Jurkat, Clone E6-1 (cell line): ENCODE measurements at regions not wholly inside any gene's neighbourhood (a gene's known extent, or its start where the extent isn't known, plus 50 kb on each side); places are given as distances from the start of the nearest gene placed in this dataset.
"Not testable (repeated sequence)": the region's sequence is repeated elsewhere in the genome, so short reads cannot be mapped to it uniquely, and the experiment has no call there.

ENCODE experiments used
- DNase-seq: peaks from one replicate; pipeline ENCODE4 v3.0.0-alpha.2; 2011; ENCODE audit warnings: low read depth, low spot score
- H3K4me3 ChIP-seq: 2 replicates; pipeline ENCODE4 v1.5.1; 2011; ENCODE audit warnings: mild to moderate bottlenecking, low read length, control low read depth, moderate library complexity

GRCh38 chr5:157972579-157972978 is 113.6 kb upstream of the CLINT1 start:
- H3K4me3 ChIP-seq, result no peak overlapping the region
- no peak for DNase-seq

DNA sequence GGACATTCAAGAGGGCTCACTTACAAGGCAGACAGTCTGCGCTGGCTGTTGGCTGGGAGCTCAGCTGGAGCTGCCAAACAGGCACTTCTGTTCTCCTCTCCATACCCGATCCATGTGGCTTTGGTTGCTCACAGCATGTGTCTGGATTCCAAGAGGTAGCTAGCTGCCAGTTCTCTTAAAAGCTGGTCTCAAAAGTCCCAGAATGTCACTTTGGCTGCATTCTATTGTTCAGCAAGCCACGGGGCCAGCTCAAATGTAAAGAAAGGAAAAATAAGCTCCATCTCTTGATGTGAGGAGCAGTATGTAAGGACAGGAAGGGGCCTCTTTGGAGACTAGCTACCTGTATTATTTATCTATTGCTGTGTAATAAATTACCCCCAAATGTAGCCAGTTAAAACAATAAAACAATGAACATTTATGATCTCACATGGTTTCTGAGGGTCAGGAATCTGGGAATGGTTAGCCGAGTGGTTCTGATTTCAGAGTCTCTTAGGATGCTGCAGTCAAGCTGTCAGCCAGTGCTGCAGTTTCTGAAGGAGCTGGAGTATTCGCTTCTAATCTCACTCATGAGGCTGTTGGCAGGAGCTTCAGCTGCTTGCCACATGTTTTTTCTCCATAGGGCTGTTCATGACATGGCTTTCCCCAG is 112.7 kb upstream of the CLINT1 start:
- H3K4me3 ChIP-seq, result no peak overlapping the region
- no peak for DNase-seq

DNA sequence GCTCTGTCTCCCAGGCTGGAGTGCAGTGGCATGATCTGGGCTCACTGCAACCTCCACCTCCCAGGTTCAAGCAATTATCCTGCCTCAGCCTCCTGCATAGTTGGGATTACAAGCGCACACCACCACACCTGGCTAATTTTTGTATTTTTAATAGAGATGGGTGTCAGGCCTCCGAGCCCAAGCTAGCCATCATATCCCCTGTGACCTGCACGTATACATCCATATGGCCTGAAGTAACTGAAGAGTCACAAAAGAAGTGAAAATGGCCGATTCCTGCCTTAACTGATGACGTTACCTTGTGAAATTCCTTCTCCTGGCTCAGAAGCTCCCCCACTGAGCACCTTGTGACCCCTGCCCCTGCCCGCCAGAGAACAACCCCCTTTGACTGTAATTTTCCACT is 109.6 kb upstream of the CLINT1 start:
- not testable (repeated sequence) for DNase-seq, H3K4me3 ChIP-seq

DNA sequence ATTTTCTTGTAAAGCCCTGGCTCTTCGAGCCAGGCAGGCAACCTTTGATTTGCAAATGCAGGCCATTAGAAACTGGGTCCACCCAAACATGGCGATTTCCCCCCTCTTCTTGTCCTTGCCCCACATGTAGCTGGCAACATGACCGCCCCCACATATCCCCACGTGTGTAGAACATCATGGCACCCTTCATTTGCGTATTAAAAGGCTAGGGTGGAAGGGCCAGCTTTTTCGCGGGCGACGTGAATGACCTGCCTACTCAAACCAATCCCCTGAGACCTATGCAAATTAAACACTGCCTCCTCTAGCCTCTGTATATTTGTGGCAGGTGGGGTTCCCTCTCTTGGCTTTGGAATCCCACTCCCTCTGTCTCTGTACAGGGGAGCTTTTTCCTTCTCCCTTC is 107.0 kb upstream of the CLINT1 start:
- no peak for DNase-seq
- no peak overlapping the region for H3K4me3 ChIP-seq

DNA sequence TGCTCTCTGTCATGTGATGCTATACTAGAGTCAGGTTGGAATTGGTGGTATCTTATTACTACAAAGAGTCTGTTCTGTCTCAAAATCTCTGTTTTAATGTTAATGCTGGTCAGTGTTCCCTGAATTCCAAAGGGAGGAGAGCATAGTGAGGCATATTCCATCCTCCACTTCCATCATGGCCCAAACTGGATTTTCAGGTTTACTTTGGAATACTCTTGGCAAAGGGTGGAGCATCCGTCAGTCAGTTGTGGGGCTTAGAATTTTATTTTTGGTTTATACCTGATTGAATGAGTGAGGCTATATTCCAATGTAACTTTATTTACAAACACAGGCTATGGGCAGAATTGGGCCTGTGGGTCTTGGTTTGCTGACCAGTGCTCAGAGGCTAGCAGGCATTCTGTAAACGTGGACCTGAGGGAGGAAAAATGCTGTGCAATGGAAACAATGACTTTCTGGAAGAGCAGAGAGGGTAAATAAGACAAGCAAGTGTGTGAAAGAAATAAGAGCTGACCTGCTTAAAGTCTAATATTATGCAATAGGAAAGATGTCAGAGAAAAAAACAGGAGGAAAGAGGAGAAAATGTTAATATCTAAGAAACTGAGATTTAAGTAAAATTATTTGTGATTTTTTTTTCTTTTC is 106.2 kb upstream of the CLINT1 start:
- H3K4me3 ChIP-seq, result no peak overlapping the region
- DNase-seq, result no peak

DNA sequence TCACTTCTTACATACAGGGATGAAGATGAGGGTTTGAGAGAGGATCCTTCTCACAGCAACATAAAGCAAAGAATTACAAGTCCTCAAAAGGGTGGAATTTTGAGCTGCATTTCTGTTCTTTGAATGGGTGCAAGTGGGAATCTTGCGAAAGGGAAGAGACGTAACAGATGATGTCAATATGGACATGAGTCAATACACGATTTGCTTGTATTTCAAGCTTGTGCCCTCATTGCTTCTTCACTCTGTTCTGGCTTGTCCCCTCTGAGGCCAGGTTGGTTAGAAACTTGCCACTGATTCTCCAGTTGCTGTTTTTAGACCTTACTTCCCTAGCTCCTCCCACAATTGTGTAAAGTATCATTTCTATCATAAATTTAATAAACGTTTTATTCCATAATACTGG is 104.8 kb upstream of the CLINT1 start:
- H3K4me3 ChIP-seq, result no peak overlapping the region
- no peak for DNase-seq

DNA sequence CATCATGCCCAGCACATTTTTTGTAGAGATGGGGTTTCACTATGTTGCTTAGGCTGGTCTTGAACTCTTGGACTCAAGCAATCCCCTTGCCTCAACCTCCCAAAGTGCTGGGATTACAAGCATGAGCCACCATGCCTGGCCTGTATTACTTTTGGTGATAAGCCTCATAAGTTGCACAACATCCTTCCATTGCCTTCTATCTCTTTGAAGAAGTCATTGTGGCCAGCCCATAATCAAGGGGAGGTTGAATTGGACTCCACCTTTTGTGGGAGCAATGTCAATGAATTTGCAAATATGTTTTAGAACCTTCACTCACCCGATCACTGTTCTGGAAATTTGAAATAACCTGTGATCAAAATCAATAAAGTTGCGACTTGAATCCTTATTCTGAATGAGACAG is 104.3 kb upstream of the CLINT1 start:
- no peak for DNase-seq
- H3K4me3 ChIP-seq, result no peak overlapping the region

GRCh38 chr5:157962686-157963085 is 103.7 kb upstream of the CLINT1 start:
- H3K4me3 ChIP-seq, DNase-seq: not testable (repeated sequence)

- DNase-seq, result no peak
- no peak overlapping the region for H3K4me3 ChIP-seq
Measured at GRCh38 chr5:157961896-157962590, 103.1 kb upstream of the CLINT1 start.

DNA sequence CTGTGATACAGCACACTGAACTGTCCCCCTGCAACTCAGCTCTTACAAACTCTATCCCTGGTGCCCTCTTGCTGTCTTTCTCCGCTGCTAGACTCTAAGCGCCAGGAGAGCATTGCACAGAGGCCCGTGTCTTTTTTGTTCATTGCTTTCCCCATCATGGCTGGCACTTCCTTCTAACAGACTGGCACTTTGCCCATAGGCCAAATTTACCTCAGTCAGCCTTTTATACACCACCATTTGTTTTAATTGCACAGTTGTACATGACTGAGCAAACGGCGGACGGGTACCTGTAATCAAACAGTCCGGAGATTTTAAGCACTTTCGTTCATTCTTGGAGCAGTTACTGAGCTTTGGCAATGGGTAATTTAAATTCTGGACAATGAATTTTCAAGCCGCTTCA is 102.2 kb upstream of the CLINT1 start:
- no peak overlapping the region for H3K4me3 ChIP-seq
- DNase-seq, result no peak

GRCh38 chr5:157959370-157959769 is 100.4 kb upstream of the CLINT1 start:
- DNase-seq, result no peak
- no peak overlapping the region for H3K4me3 ChIP-seq

GRCh38 chr5:157956271-157956885 is 97.4 kb upstream of the CLINT1 start:
- no peak overlapping the region for H3K4me3 ChIP-seq
- no peak for DNase-seq

DNA sequence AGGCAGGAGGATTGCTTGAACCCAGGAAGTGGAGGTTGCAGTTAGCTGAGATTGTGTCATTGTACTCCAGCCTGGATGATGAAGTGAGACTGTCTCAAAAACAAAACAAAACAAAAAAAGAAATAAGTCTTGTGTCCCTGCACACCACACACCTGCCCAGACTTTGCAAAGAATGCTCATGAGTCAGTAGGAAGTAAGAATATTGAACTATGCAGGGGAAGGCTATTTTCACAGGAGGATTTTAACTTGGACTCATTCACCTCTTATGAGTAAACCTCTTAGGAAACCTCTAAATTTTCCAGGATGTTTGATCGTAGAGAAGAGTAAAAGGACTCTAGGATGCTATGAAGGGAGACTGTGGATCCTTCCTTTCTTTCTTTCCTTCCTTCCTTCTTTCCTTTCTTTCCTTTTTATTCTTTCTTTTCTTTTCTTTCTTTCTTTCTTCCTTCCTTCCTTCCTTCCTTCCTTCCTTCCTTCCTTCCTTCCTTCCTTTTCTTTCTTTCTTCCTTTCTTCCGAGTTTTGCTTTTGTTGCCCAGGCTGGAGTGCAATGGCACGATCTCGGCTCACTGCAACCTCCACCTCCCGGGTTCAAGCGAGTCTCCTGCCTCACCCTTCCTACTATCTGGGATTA is 96.7 kb upstream of the CLINT1 start:
- no peak overlapping the region for H3K4me3 ChIP-seq
- DNase-seq, result no peak

- DNase-seq, result no peak
- no peak overlapping the region for H3K4me3 ChIP-seq
Measured at GRCh38 chr5:157952374-157952685, 93.4 kb upstream of the CLINT1 start.

- H3K4me3 ChIP-seq, result no peak overlapping the region
- no peak for DNase-seq
Measured at GRCh38 chr5:157951673-157952373, 92.9 kb upstream of the CLINT1 start.

- no peak for DNase-seq
- no peak overlapping the region for H3K4me3 ChIP-seq
Measured at GRCh38 chr5:157949520-157949919, 90.6 kb upstream of the CLINT1 start.

DNA sequence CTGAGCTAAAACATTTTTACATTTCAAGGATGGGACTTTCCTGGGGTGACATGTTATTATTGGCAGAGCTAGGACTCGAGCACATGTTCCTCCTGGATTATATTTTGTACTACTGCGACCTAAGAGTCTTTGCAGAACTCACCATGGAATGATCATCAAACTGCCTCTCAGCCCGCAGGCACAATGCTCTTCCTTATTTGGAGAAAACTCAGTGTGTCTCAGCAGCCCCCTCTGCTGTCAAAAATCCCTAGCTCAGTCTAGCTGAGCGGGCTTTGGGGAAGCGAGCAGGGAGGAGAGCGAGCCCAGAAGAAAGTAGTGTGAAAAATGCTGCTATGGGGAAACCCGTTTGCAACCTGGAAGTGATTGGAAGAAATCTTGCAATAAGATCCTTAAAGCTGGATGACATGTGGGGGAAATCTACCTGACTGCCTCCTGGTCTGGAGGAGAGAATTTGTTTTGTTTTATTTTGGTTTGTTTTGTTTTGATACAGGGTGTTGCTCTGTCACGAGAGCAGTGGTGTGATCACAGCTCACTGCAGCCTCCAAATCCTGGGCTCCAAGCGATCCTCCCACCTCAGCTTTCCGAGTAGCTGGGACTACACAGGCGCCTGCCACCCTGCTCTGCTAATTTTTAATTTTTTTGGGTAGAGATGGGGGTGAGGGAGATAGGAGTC is 89.9 kb upstream of the CLINT1 start:
- H3K4me3 ChIP-seq, result 0 out of 2 replicates have a peak overlapping the region, but pooled peaks have one; percentile 13
- peak; percentile 90 for DNase-seq

- no peak overlapping the region for H3K4me3 ChIP-seq
- DNase-seq, result no peak
Measured at GRCh38 chr5:157947156-157947555, 88.2 kb upstream of the CLINT1 start.

- not testable (repeated sequence) for DNase-seq, H3K4me3 ChIP-seq
Measured at GRCh38 chr5:157945822-157946221, 86.9 kb upstream of the CLINT1 start.
